H9 (cell line): ENCODE measurements at regions not wholly inside any gene's neighbourhood (a gene's known extent, or its start where the extent isn't known, plus 50 kb on each side); places are given as distances from the start of the nearest gene placed in this dataset.
A peak's percentile ranks its signal among the peaks of the same experiment; 100 is the strongest.

Experiments used
- DNase-seq: peaks from one replicate; pipeline ENCODE4 v3.0.0-alpha.2; 2017
- H2AFZ ChIP-seq: one replicate; pipeline ENCODE4 v1.6.1; 2013; ENCODE audit warnings: mild to moderate bottlenecking, low read length, control low read depth, moderate library complexity
- H2AK5ac ChIP-seq: 2 replicates; pipeline ENCODE4 v1.6.1; 2013; ENCODE audit warnings: low read length, control low read depth, mixed read lengths; ENCODE audit not compliant: insufficient read length
- H2BK120ac ChIP-seq: one replicate; pipeline ENCODE4 v1.6.1; 2013; ENCODE audit warnings: low read depth, mild to moderate bottlenecking, low read length, control low read depth, inconsistent platforms; ENCODE audit not compliant: poor library complexity, severe bottlenecking
- H2BK12ac ChIP-seq: 2 replicates; pipeline ENCODE4 v1.6.1; 2013; ENCODE audit warnings: low read length, control low read depth, mixed read lengths, low read depth; ENCODE audit not compliant: insufficient read length
- H2BK15ac ChIP-seq: 2 replicates; pipeline ENCODE4 v1.6.1; 2013; ENCODE audit warnings: low read depth, low read length, control low read depth
- H2BK20ac ChIP-seq: one replicate; pipeline ENCODE4 v1.6.1; 2013; ENCODE audit warnings: low read depth, mild to moderate bottlenecking, low read length, control low read depth, inconsistent platforms; ENCODE audit not compliant: poor library complexity, severe bottlenecking
- H2BK5ac ChIP-seq: 2 replicates; pipeline ENCODE4 v1.6.1; 2013; ENCODE audit warnings: low read length, control low read depth, mixed read lengths; ENCODE audit not compliant: insufficient read length
- H3K14ac ChIP-seq: 2 replicates; pipeline ENCODE4 v1.6.1; 2013; ENCODE audit warnings: low read length, control low read depth; ENCODE audit not compliant: insufficient read depth
- H3K18ac ChIP-seq: 2 replicates; pipeline ENCODE4 v1.6.1; 2013; ENCODE audit warnings: low read depth, mild to moderate bottlenecking, mixed read lengths, low read length, control low read depth; ENCODE audit not compliant: insufficient read length
- H3K23ac ChIP-seq: 2 replicates; pipeline ENCODE4 v1.6.1; 2013; ENCODE audit warnings: low read length, control low read depth, mixed read lengths, low read depth; ENCODE audit not compliant: insufficient read length
- H3K23me2 ChIP-seq: 2 replicates; pipeline ENCODE4 v1.6.1; 2013; ENCODE audit warnings: low read depth, mild to moderate bottlenecking, mixed read lengths, low read length, control low read depth; ENCODE audit not compliant: insufficient read length, poor library complexity, severe bottlenecking
- H3K27ac ChIP-seq: 2 replicates; pipeline ENCODE4 v1.5.1; 2013; ENCODE audit warnings: low read length, control low read depth, mixed read lengths, low read depth; ENCODE audit not compliant: insufficient read length
- H3K27me3 ChIP-seq: 2 replicates; pipeline ENCODE4 v1.6.1; 2013; ENCODE audit warnings: low read length, control low read depth, inconsistent platforms; ENCODE audit not compliant: insufficient read depth
- H3K4ac ChIP-seq: 2 replicates; pipeline ENCODE4 v1.6.1; 2013; ENCODE audit warnings: low read depth, mild to moderate bottlenecking, control low read depth, inconsistent platforms, low read length, moderate library complexity
- H3K4me1 ChIP-seq: 2 replicates; pipeline ENCODE4 v1.6.1; 2013; ENCODE audit warnings: low read length, control low read depth, inconsistent platforms; ENCODE audit not compliant: insufficient read depth
- H3K4me2 ChIP-seq: 2 replicates; pipeline ENCODE4 v1.6.1; 2013; ENCODE audit warnings: low read length, control low read depth, mixed read lengths; ENCODE audit not compliant: insufficient read length, insufficient read depth
- H3K56ac ChIP-seq: 2 replicates; pipeline ENCODE4 v1.6.1; 2013; ENCODE audit warnings: low read depth, mild to moderate bottlenecking, mixed read lengths, low read length, control low read depth; ENCODE audit not compliant: insufficient read length
- H3K79me1 ChIP-seq: 2 replicates; pipeline ENCODE4 v1.6.1; 2013; ENCODE audit warnings: low read depth, mild to moderate bottlenecking, moderate library complexity, low read length, control low read depth, inconsistent platforms; ENCODE audit not compliant: insufficient read depth, poor library complexity, severe bottlenecking
- H3K79me2 ChIP-seq: 2 replicates; pipeline ENCODE4 v1.6.1; 2013; ENCODE audit warnings: low read length, control low read depth, inconsistent platforms; ENCODE audit not compliant: insufficient read depth
- H3K9ac ChIP-seq: 2 replicates; pipeline ENCODE4 v1.6.1; 2013; ENCODE audit warnings: low read length, control low read depth, mixed read lengths; ENCODE audit not compliant: insufficient read length; ENCODE audit errors: extremely low read depth
- H3K9me3 ChIP-seq: one replicate; pipeline ENCODE4 v1.6.1; 2013; ENCODE audit warnings: low read depth, low read length, inconsistent platforms; ENCODE audit not compliant: control insufficient read depth
- H3T11ph ChIP-seq: one replicate; pipeline ENCODE4 v1.6.1; 2013; ENCODE audit warnings: mild to moderate bottlenecking, low read length, control low read depth, inconsistent platforms
- H4K20me1 ChIP-seq: one replicate; pipeline ENCODE4 v1.6.1; 2013; ENCODE audit not compliant: control insufficient read depth, insufficient read length, insufficient read depth
- H4K5ac ChIP-seq: 2 replicates; pipeline ENCODE4 v1.6.1; 2013; ENCODE audit warnings: low read depth, mild to moderate bottlenecking, mixed read lengths, low read length, control low read depth; ENCODE audit not compliant: insufficient read length
- H4K8ac ChIP-seq: replicated peaks from 2 replicates; pipeline ENCODE4 v1.6.1; 2013; ENCODE audit warnings: low read length, control low read depth, mixed read lengths, low read depth; ENCODE audit not compliant: insufficient read length
- H4K91ac ChIP-seq: 2 replicates; pipeline ENCODE4 v1.6.1; 2013; ENCODE audit warnings: low read depth, mild to moderate bottlenecking, moderate library complexity, mixed read lengths, low read length, control low read depth; ENCODE audit not compliant: insufficient read length
- H3K27ac Mint-ChIP-seq, 3 experiments: 2 replicates in 2 of 3; 3 replicates in 1 of 3; pipeline ENCODE4 v1.8.0; 2020 to 2021; ENCODE audit warnings: mixed read lengths in 3 of 3, mild to moderate bottlenecking in 1 of 3, moderate library complexity in 1 of 3
- H3K27me3 Mint-ChIP-seq: 2 replicates; pipeline ENCODE4 v1.8.0; 2021; ENCODE audit warnings: low read depth, mild to moderate bottlenecking, moderate library complexity, mixed read lengths
- H3K36me3 Mint-ChIP-seq, 3 experiments: 2 replicates in 2 of 3; 3 replicates in 1 of 3; pipeline ENCODE4 v1.8.0; 2020 to 2021; ENCODE audit warnings: low read depth in 3 of 3, mixed read lengths in 3 of 3; ENCODE audit not compliant: insufficient read depth in 1 of 3
- H3K4me1 Mint-ChIP-seq, 2 experiments: 2 replicates each; pipeline ENCODE4 v1.8.0; 2020; ENCODE audit warnings: mixed read lengths in 2 of 2
- H3K4me3 Mint-ChIP-seq, 2 experiments: 2 replicates in 1 of 2; 3 replicates in 1 of 2; pipeline ENCODE4 v1.8.0; 2020 to 2021; ENCODE audit warnings: mild to moderate bottlenecking in 2 of 2, mixed read lengths in 2 of 2, moderate library complexity in 1 of 2
- H3K9me3 Mint-ChIP-seq, 2 experiments: 2 replicates in 1 of 2; 3 replicates in 1 of 2; pipeline ENCODE4 v1.8.0; 2020; ENCODE audit warnings: mild to moderate bottlenecking in 2 of 2, mixed read lengths in 2 of 2, moderate library complexity in 1 of 2
- CTCF ChIP-seq: fragments of 200-600 bp; sonication (generic); conservative IDR thresholded peaks from 3 replicates; pipeline ENCODE4 v1.8.0; 2021; ENCODE audit warnings: antibody characterized with exemption, mild to moderate bottlenecking
- WGBS: extraction: QIAGEN DNeasy Blood & Tissue Kit; methylation state at CpG from one replicate; pipeline ENCODE4 v1.1.7; 2013; ENCODE audit warnings: missing lambda C conversion rate, low lambda C conversion rate, mixed read lengths; ENCODE audit not compliant: insufficient read length; ENCODE audit errors: extremely low coverage; 5-methylcytosine and 5-hydroxymethylcytosine counted together

- Histone ChIP-seq H3K4ac (no peak overlapping the region), H3K18ac (no peak overlapping the region), H2BK15ac (no peak overlapping the region), H2AFZ (no peak overlapping the region), H4K5ac (no peak overlapping the region), H3K56ac (no peak overlapping the region), H3K27me3 (no peaks in the 10 kb centered on the region), H4K91ac (no peak overlapping the region), H2AK5ac (no peak overlapping the region), H3K14ac (no peak overlapping the region), H3K4me1 (no peaks in the 10 kb centered on the region), H4K8ac (no peak overlapping the region), H2BK120ac (no peak overlapping the region), H3K79me1 (no peaks in the 10 kb centered on the region), H3K27ac (no peak overlapping the region), H3K4me2 (no peak overlapping the region), H3K23ac (no peak overlapping the region), H3K79me2 (no peaks in the 10 kb centered on the region), H3T11ph (no peak overlapping the region), H4K20me1 (no peaks in the 10 kb centered on the region), H3K23me2 (no peaks in the 10 kb centered on the region), H3K9ac (no peak overlapping the region), H2BK5ac (no peak overlapping the region), H2BK20ac (no peak overlapping the region), H2BK12ac (no peak overlapping the region), H3K9me3 (no peaks in the 10 kb centered on the region)
- Mint-ChIP-seq H3K36me3 (no peaks in the 10 kb centered on the region; a peak in 2 of 7 replicates), H3K27ac (peak overlapping the region in 1 of 3 experiments; percentile 13; a peak in 1 of 7 replicates), H3K9me3 (peaks cover 0 to 2% of the 10 kb centered on the region in 2 experiments; a peak in 1 of 5 replicates), H3K4me1 (peaks cover 5 to 10% of the 10 kb centered on the region in 2 experiments), H3K27me3 (peaks cover 3% of the 10 kb centered on the region), H3K4me3 (no peak overlapping the region)
- no CpG with 5 or more reads among the region's 11 CpGs for whole genome bisulfite sequencing
- DNase-seq, result no peak
- no peak for TF ChIP-seq CTCF
These were observed 184.8 kb downstream of the ACKR3 start for GRCh38 chr2:236754271-236754944.
